ENCODE measurements at regions not wholly inside any gene's neighbourhood (a gene's known extent, or its start where the extent isn't known, plus 50 kb on each side); places are given as distances from the start of the nearest gene placed in this dataset.

DNA sequence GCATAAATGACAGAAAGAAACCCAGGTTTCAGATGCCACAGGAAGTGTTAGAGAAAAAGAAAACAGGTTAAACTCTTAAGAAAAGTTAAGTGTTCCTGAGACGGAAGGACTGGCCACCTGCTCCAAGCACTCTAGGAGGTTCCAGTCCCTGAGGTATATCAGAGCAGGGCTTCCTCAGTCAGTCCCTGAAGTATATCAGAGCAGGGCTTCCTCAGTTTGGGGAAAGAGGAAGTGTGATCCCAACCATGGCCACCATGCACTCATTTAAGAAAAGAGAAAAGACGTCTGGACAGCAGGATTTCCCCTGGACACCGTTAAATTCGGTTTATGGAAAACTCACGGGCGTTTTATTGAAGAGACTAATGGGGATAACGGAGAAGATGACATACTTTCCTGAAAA lies 133.4 kb upstream of the PFKP start:
- DNase-seq = no peak
- Mint-ChIP-seq H3K4me3 (no peak overlapping the region), H3K27ac (no peak overlapping the region), H3K4me1 (ENCODE audit: low read depth in 2 of 2) (no peaks in the 10 kb centered on the region), H3K9me3 (no peaks in the 10 kb centered on the region), H3K27me3 (peaks cover 40 to 63% of the 10 kb centered on the region in 2 donors), H3K36me3 (ENCODE audit: insufficient read depth) (peaks cover 3% of the 10 kb centered on the region)
- no peak for ATAC-seq (replicated peaks)

DNA sequence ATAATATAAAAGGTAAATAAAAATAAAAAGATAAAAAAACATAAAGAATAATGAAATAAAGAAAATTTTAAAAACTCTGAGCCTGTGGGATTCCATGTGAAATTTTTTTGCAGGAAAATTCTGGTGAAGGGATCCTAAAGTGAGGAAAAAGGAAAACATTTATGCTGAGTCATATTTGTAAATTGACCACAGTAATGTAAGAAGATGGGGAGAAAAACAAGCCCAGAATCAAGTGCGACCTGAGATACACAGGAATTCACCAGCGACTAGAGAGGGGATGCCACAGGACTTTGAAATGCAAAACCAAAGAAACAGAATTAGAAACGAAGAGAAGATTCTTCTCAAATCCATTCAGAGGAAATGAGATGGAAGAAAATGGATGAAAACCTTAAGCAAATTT lies 133.8 kb upstream of the PFKP start:
- DNase-seq = no peak
- H3K36me3 Mint-ChIP-seq (ENCODE audit: insufficient read depth) = peaks cover 3% of the 10 kb centered on the region
- no peak for ATAC-seq (replicated peaks)
- H3K9me3 Mint-ChIP-seq = no peaks in the 10 kb centered on the region
- no peak overlapping the region for H3K4me3 Mint-ChIP-seq
- H3K27me3 Mint-ChIP-seq = peaks cover 40 to 63% of the 10 kb centered on the region in 2 donors
- no peak overlapping the region for H3K27ac Mint-ChIP-seq
- H3K4me1 Mint-ChIP-seq (ENCODE audit: low read depth in 2 of 2) = no peaks in the 10 kb centered on the region

DNA sequence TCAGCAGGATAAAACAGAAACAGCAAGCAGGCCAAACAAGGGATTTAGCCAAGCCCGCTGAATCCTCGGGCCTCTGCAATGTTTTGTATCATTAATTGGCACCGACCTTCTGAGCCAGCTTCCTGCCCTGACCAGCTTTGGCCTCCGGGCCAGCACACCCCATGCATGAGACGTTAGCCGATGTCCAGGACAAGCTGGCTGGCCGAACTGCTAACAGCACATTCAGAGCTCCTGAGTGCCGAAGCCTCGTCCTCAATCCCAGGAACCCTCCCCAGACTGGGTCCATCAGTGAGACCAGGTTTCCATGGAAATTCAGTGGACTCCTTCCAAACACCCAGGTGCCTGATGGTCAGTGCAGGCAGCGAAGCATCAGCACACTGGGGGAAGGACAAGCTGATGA lies 134.3 kb upstream of the PFKP start:
- ATAC-seq (replicated peaks) = no peak
- peaks cover 3% of the 10 kb centered on the region for H3K36me3 Mint-ChIP-seq (ENCODE audit: insufficient read depth)
- no peaks in the 10 kb centered on the region for H3K9me3 Mint-ChIP-seq
- H3K4me3 Mint-ChIP-seq = no peak overlapping the region
- peaks cover 41 to 63% of the 10 kb centered on the region in 2 donors for H3K27me3 Mint-ChIP-seq
- peaks cover 2 to 3% of the 10 kb centered on the region in 2 donors for H3K4me1 Mint-ChIP-seq (ENCODE audit: low read depth in 2 of 2)
- no peak for DNase-seq
- no peak overlapping the region for H3K27ac Mint-ChIP-seq

DNA sequence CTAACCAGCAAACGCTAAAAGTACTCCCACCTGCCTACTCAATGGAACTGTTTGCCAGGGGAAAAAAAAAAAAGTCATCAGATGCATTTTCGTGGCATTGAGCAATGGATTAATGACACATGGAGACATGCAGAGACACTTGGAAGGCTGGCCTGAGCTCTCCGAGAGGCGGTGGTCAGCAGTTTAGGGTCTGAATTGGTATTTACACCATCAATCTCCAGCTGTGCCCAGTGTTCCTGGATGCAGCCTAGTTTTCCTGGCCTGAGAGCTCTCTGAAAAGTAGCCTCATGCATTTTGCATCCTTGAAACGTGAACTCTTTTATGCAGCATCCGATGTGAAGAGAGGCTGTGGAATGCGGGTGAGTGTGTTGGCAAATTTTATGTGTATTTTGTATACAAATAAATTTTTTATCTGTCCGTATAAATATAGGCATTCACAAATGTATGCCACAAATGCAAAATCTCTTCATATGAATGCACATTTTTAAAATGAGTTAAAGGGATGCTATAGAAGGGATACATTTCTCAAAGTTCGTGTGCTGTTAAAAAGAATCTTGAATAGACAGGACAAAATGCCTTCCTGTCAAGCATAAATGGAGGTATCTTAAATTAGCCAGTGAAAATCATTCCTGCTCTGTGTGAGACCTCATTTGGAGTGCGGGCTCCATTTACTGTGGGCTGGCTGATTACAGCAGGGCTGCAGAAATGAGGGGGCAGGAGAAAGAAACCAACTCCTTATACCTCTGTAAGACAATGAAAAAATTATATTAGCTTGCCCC lies 137.7 kb upstream of the PFKP start:
- H3K36me3 Mint-ChIP-seq (ENCODE audit: insufficient read depth) = peaks cover 6% of the 10 kb centered on the region
- DNase-seq = no peak
- no peaks in the 10 kb centered on the region for H3K9me3 Mint-ChIP-seq
- H3K4me3 Mint-ChIP-seq = no peak overlapping the region
- H3K4me1 Mint-ChIP-seq (ENCODE audit: low read depth in 2 of 2) = peaks cover 4 to 7% of the 10 kb centered on the region in 2 donors
- H3K27me3 Mint-ChIP-seq = peaks cover 39 to 67% of the 10 kb centered on the region in 2 donors
- no peak for ATAC-seq (replicated peaks)
- H3K27ac Mint-ChIP-seq = no peak overlapping the region

DNA sequence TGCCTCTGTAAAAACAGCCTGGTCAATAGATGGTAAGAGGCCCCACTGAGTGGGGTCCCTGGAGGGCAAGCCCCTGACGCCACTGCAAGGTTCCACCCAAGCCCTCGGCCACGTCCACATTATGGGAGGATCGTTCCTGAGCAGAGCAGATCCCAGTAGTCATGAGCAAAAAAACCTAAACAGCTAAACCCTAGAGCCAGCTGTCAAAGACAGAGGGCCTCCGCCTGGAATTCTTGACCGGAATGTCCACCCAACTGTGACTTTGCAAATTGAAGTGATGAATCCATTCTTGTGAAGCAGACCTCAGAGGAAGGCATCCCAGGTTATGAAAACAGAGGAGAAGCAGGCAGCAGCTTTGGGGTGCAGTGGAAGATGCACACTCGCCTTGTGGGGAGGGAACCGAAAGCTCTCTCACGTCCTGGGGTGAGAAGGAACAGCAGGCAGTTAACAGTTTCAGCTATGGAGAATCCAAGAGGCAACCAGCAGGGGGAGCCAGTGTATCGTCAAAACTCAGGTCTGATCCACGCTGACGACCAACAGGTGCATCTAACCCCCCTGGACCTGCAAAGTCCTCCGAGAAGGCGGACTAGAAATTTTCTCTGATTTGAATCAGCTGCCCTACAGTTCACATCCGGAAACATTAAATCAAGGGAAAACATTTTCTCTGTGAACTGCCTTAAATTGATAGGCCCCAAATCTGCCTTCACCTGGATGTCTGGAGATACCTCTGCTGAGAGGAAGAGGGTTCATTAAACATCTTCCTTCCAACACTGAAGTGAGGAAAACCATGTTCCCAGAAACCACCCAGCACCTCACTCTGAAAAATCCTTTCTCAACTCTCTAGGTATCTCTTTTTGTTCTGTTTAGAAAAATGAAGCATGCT lies 139.1 kb upstream of the PFKP start:
- Mint-ChIP-seq H3K36me3 (ENCODE audit: insufficient read depth) (peaks cover 3% of the 10 kb centered on the region), H3K27ac (no peak overlapping the region), H3K27me3 (peaks cover 25 to 67% of the 10 kb centered on the region in 2 donors), H3K4me1 (ENCODE audit: low read depth in 2 of 2) (peaks cover 4 to 7% of the 10 kb centered on the region in 2 donors), H3K9me3 (no peaks in the 10 kb centered on the region), H3K4me3 (no peak overlapping the region)
- DNase-seq (peak; percentile 12 to 34 (median 17)), ATAC-seq (replicated peaks) (peak; percentile 36)

DNA sequence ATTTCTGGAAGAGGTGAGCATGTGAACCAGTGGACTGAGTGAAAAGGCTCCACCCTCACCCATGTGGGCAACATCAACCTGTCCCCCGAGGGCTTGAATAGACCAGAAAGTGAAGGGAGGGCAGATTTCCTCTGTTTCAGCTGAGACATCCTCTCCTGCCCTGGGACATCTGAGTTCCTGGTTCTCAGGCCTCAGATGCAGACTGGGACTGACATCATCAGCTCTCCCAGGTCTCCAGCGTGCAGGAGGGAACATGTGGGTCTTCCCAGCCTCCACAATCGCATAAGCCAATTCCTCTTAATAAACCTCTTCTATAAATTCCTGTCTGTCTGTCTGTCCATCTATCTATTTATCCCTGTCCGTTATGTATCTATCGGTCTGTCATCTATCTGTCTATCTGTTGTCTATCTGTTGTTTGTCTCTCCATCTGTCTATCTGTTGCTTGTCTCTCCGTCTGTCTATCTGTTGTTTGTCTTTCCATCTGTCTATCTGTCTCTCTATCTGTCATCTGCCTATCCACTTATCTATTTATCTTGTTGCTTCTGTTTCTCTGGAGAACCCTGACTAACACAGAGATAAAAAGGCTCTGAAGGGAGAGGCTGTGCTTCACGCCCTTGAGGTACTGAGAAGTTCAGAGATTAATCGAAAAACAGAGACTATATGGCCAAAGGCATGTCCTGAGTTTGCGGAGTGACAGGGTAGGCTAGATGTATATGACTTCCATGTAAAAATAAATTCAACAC lies 140.3 kb upstream of the PFKP start:
- H3K9me3 Mint-ChIP-seq = no peaks in the 10 kb centered on the region
- peaks cover 26 to 72% of the 10 kb centered on the region in 2 donors for H3K27me3 Mint-ChIP-seq
- no peak overlapping the region for H3K27ac Mint-ChIP-seq
- H3K36me3 Mint-ChIP-seq (ENCODE audit: insufficient read depth) = peaks cover 3% of the 10 kb centered on the region
- H3K4me1 Mint-ChIP-seq (ENCODE audit: low read depth in 2 of 2) = peaks cover 4 to 7% of the 10 kb centered on the region in 2 donors
- no peak overlapping the region for H3K4me3 Mint-ChIP-seq
- DNase-seq = no peak
- ATAC-seq (replicated peaks) = no peak

DNA sequence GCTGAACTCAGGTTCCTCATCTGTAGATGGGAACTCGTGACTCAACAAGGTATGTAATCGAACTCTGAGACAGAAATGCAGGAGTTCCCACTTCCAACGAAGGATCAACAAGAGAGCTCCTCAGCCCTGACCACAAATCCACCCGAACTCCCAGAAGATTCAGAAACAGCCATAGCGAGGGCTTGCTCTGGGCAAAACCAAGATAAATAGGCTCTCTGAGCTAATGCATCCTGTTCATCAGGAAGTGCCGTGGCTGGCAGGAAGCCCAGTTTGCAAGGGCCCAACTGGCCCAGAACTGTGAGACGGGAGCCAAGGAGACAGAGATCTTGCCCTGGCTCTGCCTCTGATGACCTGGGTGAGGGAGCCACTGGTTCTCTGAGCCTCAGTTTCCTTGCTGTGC lies 141.7 kb upstream of the PFKP start:
- ATAC-seq (replicated peaks) (no peak), DNase-seq (no peak)
- Mint-ChIP-seq H3K36me3 (ENCODE audit: insufficient read depth) (peaks cover 3% of the 10 kb centered on the region), H3K4me3 (no peak overlapping the region), H3K27ac (no peak overlapping the region), H3K4me1 (ENCODE audit: low read depth in 2 of 2) (peaks cover 4 to 7% of the 10 kb centered on the region in 2 donors), H3K27me3 (peaks cover 31 to 82% of the 10 kb centered on the region in 2 donors), H3K9me3 (no peaks in the 10 kb centered on the region)

DNA sequence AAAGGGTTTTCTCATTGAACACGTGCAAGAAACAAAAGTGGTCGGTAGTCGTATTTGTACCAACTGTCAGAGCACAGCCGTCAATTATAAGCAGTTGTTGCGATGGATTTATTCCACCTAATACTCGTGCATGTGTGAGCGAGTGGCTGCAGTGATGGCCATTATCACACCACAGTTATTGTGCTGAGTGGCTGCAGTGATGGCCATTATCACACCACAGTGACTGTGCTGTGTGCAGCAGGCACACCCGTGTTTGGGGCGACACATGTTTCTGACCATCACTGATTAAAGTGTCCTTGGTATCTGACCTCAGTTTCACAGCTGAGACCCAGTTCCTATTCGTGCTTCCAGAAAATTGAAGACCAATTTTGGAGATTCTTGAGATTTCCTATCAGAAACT lies 142.9 kb upstream of the PFKP start:
- H3K27ac Mint-ChIP-seq = no peak overlapping the region
- no peaks in the 10 kb centered on the region for H3K9me3 Mint-ChIP-seq
- ATAC-seq (replicated peaks) = no peak
- peaks cover 3% of the 10 kb centered on the region for H3K36me3 Mint-ChIP-seq (ENCODE audit: insufficient read depth)
- H3K4me3 Mint-ChIP-seq = no peak overlapping the region
- DNase-seq = no peak
- H3K4me1 Mint-ChIP-seq (ENCODE audit: low read depth in 2 of 2) = peaks cover 4 to 7% of the 10 kb centered on the region in 2 donors
- peaks cover 31 to 85% of the 10 kb centered on the region in 2 donors for H3K27me3 Mint-ChIP-seq

DNA sequence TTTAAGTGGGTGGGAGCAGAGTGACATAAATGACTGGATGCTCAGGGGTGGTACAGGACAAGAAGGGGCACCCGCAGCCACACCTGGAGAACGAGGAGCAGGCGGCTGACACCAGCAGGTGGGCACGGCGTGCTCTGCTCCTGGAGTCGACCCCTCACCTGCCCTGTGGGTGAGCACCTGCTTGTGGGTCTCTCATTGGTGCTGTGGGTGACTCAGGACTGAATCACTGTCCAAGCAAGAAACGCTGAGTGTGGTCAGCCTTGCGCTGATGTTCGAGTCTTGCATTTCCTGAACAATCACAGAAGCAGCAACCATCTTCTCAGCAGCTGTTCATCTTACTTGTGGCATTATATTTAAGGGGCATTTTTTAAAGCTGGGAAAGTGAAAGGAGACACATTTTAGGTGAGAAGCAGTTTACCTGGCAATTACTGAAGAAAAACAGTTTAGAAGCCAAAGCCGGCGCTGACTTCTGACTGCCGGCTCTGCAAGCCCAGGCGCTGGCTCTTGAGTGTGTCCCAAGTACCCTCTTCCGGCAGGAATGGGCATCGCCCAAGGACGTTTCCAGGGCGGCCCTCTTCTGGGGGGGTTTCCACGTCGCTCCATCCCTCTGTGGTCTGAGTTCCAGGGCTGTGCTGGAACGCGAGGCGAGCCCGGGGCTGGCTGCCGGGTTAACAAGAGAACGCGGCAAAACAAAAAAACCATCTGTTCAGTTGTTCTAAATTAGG lies 145.2 kb upstream of the PFKP start:
- DNase-seq (no peak), ATAC-seq (replicated peaks) (no peak)
- H3K27ac Mint-ChIP-seq = no peak overlapping the region
- peaks cover 3% of the 10 kb centered on the region for H3K36me3 Mint-ChIP-seq (ENCODE audit: insufficient read depth)
- H3K4me1 Mint-ChIP-seq (ENCODE audit: low read depth in 2 of 2) = no peaks in the 10 kb centered on the region
- no peak overlapping the region for H3K4me3 Mint-ChIP-seq
- peaks cover 26 to 76% of the 10 kb centered on the region in 2 donors for H3K27me3 Mint-ChIP-seq
- H3K9me3 Mint-ChIP-seq = no peaks in the 10 kb centered on the region

DNA sequence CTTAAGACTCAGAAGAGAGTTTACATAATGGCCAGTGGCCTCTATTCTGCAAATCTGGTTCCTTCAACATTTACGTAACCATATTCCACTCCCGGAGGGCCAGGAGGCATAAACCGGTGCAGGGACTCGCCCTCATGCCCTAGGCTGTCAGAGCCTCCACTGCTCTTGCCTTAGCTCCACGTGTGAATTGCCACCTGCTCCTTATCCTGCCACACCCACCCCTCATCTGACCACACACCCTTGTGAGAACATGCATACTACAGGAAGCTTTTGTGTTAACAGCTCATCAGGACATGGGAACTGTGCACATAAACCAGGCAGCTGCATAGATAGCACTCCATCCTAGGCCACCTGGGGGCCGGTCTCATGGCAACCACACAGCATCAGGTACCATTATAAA lies 146.7 kb upstream of the PFKP start:
- Mint-ChIP-seq H3K4me1 (ENCODE audit: low read depth in 2 of 2) (no peaks in the 10 kb centered on the region), H3K9me3 (no peaks in the 10 kb centered on the region), H3K27me3 (peaks cover 25 to 69% of the 10 kb centered on the region in 2 donors), H3K36me3 (ENCODE audit: insufficient read depth) (no peaks in the 10 kb centered on the region), H3K4me3 (no peak overlapping the region), H3K27ac (no peak overlapping the region)
- no peak for ATAC-seq (replicated peaks)
- DNase-seq = no peak

DNA sequence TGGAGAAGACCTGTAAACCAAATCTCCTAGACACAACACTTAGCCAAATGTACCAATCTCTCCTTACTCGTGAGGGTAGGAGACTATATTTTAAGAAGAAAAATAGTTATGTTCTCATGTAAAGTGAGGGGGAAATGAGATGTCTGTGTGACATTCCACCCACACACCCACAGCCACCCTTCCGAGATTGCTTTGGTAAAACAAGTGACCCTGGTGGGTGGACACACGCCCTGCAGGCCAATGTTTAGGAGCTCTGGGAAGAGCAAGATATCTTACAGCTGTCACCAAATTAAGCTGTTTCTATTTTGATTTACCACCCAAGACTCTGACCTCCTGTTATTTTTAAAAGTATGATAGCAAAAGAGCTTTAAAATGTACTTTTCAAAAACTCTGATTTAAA lies 147.2 kb upstream of the PFKP start:
- H3K27me3 Mint-ChIP-seq = peaks cover 30 to 71% of the 10 kb centered on the region in 2 donors
- no peak for DNase-seq
- no peaks in the 10 kb centered on the region for H3K36me3 Mint-ChIP-seq (ENCODE audit: insufficient read depth)
- H3K27ac Mint-ChIP-seq = no peak overlapping the region
- no peaks in the 10 kb centered on the region for H3K9me3 Mint-ChIP-seq
- no peak for ATAC-seq (replicated peaks)
- H3K4me3 Mint-ChIP-seq = no peak overlapping the region
- H3K4me1 Mint-ChIP-seq (ENCODE audit: low read depth in 2 of 2) = no peaks in the 10 kb centered on the region

DNA sequence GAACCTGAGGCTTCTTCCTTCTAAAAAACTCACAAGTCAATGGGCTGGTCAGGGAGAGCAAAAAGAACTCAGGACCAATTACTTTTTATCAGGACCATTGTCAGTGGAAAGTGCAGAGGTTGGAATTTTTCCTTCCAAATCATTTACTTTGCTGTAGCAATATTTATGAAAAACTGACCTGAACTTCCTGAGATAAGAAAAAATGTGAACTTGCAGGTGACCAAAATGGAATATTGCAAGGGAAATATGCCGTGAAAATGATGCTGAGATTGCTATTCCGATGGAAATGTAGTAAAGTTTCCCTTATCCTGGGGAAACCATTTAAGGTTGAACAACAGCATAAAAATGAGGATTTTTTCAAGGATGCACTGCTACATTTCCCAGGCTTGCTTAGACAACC lies 148.3 kb upstream of the PFKP start:
- Mint-ChIP-seq H3K9me3 (no peaks in the 10 kb centered on the region), H3K36me3 (ENCODE audit: insufficient read depth) (no peaks in the 10 kb centered on the region), H3K4me1 (ENCODE audit: low read depth in 2 of 2) (no peaks in the 10 kb centered on the region), H3K27ac (no peak overlapping the region), H3K4me3 (no peak overlapping the region), H3K27me3 (peaks cover 42 to 76% of the 10 kb centered on the region in 2 donors)
- DNase-seq (no peak), ATAC-seq (replicated peaks) (no peak)

DNA sequence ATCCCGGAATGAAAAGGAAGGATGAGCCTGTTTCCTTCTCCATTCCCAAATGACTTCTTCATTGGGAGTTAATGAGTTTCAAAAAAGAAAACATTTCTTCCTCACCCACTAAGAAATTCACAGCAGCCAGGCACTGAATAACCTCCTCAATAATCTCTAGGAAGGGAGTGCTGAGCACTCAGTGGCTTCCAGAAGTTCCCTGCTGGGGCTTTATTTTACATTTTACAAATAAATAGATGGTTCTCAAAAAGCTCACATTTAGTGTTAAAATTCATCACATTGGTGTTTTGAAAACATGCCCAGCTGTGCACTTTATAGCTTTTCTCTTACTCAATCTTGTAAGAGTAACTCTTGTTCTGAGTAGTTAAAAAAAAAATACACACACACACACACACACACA lies 148.9 kb upstream of the PFKP start:
- no peak for ATAC-seq (replicated peaks)
- H3K36me3 Mint-ChIP-seq (ENCODE audit: insufficient read depth) = no peaks in the 10 kb centered on the region
- H3K27me3 Mint-ChIP-seq = peaks cover 44 to 73% of the 10 kb centered on the region in 2 donors
- no peak for DNase-seq
- H3K4me1 Mint-ChIP-seq (ENCODE audit: low read depth in 2 of 2) = no peaks in the 10 kb centered on the region
- H3K4me3 Mint-ChIP-seq = no peak overlapping the region
- no peaks in the 10 kb centered on the region for H3K9me3 Mint-ChIP-seq
- H3K27ac Mint-ChIP-seq = no peak overlapping the region
